PC-3 (cell line): ENCODE measurements at regions not wholly inside any gene's neighbourhood (a gene's known extent, or its start where the extent isn't known, plus 50 kb on each side); places are given as distances from the start of the nearest gene placed in this dataset.

Experiments used
- CTCF ChIP-seq: fragments of 300-600 bp; sonication (generic); conservative IDR thresholded peaks from 2 replicates; pipeline ENCODE4 v1.5.1; 2017; ENCODE audit warnings: antibody characterized with exemption, low read depth, mild to moderate bottlenecking, low read length
- EZH2 ChIP-seq: fragments of 300-600 bp; sonication (generic); IDR thresholded peaks from one replicate; pipeline ENCODE4 v1.6.1; 2017; ENCODE audit warnings: antibody characterized with exemption, mild to moderate bottlenecking, low read length; ENCODE audit not compliant: unreplicated experiment
- EZH2phosphoT487 ChIP-seq: fragments of 300-600 bp; sonication (generic); IDR thresholded peaks from 2 replicates; pipeline ENCODE4 v1.6.1; 2018; ENCODE audit warnings: mild to moderate bottlenecking, antibody characterized with exemption, low read length, borderline replicate concordance

- TF ChIP-seq EZH2 (no peak), CTCF (no peak), EZH2phosphoT487 (no peak)
These were observed 60.2 kb upstream of the NRG3 start for GRCh38 chr10:81814842-81815241.
